HCT116 (cell line): ENCODE measurements at regions not wholly inside any gene's neighbourhood (a gene's known extent, or its start where the extent isn't known, plus 50 kb on each side); places are given as distances from the start of the nearest gene placed in this dataset.
"Not testable (repeated sequence)": the region's sequence is repeated elsewhere in the genome, so short reads cannot be mapped to it uniquely, and the experiment has no call there.

Source experiments
- CBX3 ChIP-seq: IDR thresholded peaks from 2 replicates; pipeline ENCODE4 v1.6.1; 2012; ENCODE audit warnings: low read depth
- EZH2 ChIP-seq: fragments of 200-600 bp; sonication (generic); IDR thresholded peaks from 2 replicates; pipeline ENCODE4 v1.6.1; 2017; ENCODE audit warnings: antibody characterized with exemption, mixed run types
- EZH2phosphoT487 ChIP-seq: fragments of 200-600 bp; IDR thresholded peaks from 2 replicates; pipeline ENCODE4 v1.6.1; 2018; ENCODE audit warnings: antibody characterized with exemption, borderline replicate concordance
- JUND ChIP-seq: IDR thresholded peaks from 2 replicates; pipeline ENCODE4 v1.6.1; 2012
- POLR2A ChIP-seq: IDR thresholded peaks from 2 replicates; pipeline ENCODE4 v1.7.0; 2011; ENCODE audit warnings: borderline replicate concordance; ENCODE audit not compliant: insufficient read depth, insufficient read length; ENCODE audit errors: extremely low read depth
- POLR2AphosphoS5 ChIP-seq: IDR thresholded peaks from 2 replicates; pipeline ENCODE4 v1.6.1; 2011; ENCODE audit warnings: mild to moderate bottlenecking, low read depth, low read length, moderate library complexity
- REST ChIP-seq: IDR thresholded peaks from 2 replicates; pipeline ENCODE4 v1.6.1; 2012; ENCODE audit warnings: low read depth
- SRF ChIP-seq: IDR thresholded peaks from 2 replicates; pipeline ENCODE4 v1.6.1; 2012; ENCODE audit warnings: low read depth
- TCF7L2 ChIP-seq: IDR thresholded peaks from 2 replicates; pipeline ENCODE4 v1.7.0; 2011; ENCODE audit warnings: borderline replicate concordance, inconsistent platforms; ENCODE audit not compliant: insufficient read depth, insufficient read length; ENCODE audit errors: extremely low read depth
- YY1 ChIP-seq: IDR thresholded peaks from 2 replicates; pipeline ENCODE4 v1.6.1; 2011; ENCODE audit warnings: low read length, low read depth, moderate library complexity, mild to moderate bottlenecking; ENCODE audit not compliant: insufficient replicate concordance; ENCODE audit errors: extremely low read depth
- ZBTB33 ChIP-seq: IDR thresholded peaks from 2 replicates; pipeline ENCODE4 v1.6.1; 2011; ENCODE audit warnings: mild to moderate bottlenecking, low read length, moderate library complexity; ENCODE audit not compliant: insufficient replicate concordance; ENCODE audit errors: extremely low read depth
- ZNF274 ChIP-seq: fragments of 200-500 bp; sonication (Bioruptor generic); IDR thresholded peaks from 2 replicates; pipeline ENCODE4 v1.6.1; 2014; ENCODE audit warnings: mild to moderate bottlenecking, low read depth, low read length, inconsistent platforms
- TF ChIP-seq, protein P1 (sequence below), 3 experiments: fragments of 200-600 bp in 1 of 3; sonication (generic) in 1 of 3; IDR thresholded peaks in 2 of 3; conservative IDR thresholded peaks in 1 of 3; 2 replicates each; pipeline ENCODE4 v1.5.1; 2012 to 2017; ENCODE audit warnings: low read depth in 2 of 3, low read length in 2 of 3, antibody characterized with exemption in 1 of 3, borderline replicate concordance in 1 of 3, control low read depth in 1 of 3, mild to moderate bottlenecking in 1 of 3, mixed read lengths in 1 of 3, mixed run types in 1 of 3, moderate library complexity in 1 of 3; ENCODE audit not compliant: insufficient read depth in 1 of 3

DNA sequence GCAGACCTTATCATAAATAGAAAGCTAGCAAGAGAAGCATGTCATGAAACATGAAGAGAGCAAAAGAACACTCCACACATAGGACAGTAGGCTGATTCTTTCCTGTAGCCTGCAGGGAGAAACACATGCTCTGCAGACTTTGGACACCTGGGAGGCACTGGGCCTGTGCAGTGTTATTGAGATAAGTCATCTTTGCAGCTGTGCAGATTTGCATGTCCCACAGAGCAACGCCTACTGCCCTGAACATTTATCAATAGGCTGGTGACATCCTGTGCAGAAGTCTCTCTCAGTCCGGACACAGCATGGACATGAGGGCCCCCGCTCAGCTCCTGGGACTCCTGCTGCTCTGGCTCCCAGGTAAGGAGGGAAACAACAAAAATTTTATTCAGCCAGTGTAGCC lies 1277.1 kb downstream of the RPIA start:
- TF ChIP-seq, protein P1, sequence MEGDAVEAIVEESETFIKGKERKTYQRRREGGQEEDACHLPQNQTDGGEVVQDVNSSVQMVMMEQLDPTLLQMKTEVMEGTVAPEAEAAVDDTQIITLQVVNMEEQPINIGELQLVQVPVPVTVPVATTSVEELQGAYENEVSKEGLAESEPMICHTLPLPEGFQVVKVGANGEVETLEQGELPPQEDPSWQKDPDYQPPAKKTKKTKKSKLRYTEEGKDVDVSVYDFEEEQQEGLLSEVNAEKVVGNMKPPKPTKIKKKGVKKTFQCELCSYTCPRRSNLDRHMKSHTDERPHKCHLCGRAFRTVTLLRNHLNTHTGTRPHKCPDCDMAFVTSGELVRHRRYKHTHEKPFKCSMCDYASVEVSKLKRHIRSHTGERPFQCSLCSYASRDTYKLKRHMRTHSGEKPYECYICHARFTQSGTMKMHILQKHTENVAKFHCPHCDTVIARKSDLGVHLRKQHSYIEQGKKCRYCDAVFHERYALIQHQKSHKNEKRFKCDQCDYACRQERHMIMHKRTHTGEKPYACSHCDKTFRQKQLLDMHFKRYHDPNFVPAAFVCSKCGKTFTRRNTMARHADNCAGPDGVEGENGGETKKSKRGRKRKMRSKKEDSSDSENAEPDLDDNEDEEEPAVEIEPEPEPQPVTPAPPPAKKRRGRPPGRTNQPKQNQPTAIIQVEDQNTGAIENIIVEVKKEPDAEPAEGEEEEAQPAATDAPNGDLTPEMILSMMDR (IDR thresholded peaks at IDR 0.05 in 2 of 3, conservative IDR thresholded peaks at IDR 0.05 in 1 of 3; ENCODE audit: borderline replicate concordance in 1 of 3, insufficient read depth in 1 of 3, low read depth in 2 of 3, low read length in 2 of 3): not testable (repeated sequence)
- not testable (repeated sequence) for TF ChIP-seq POLR2AphosphoS5, YY1, JUND, ZBTB33, EZH2, EZH2phosphoT487, SRF, REST, POLR2A, CBX3, TCF7L2, ZNF274
